Endodermal cell (in vitro differentiated cells): ENCODE measurements at regions not wholly inside any gene's neighbourhood (a gene's known extent, or its start where the extent isn't known, plus 50 kb on each side); places are given as distances from the start of the nearest gene placed in this dataset.

Source experiments
- DNase-seq: peaks from one replicate; pipeline ENCODE4 v3.0.0-alpha.2; 2017
- H3K27ac ChIP-seq: 2 replicates; pipeline ENCODE4 v1.5.1; 2013; ENCODE audit warnings: mild to moderate bottlenecking, low read depth, low read length, moderate library complexity
- H3K27me3 ChIP-seq: 2 replicates; pipeline ENCODE4 v1.6.1; 2013; ENCODE audit warnings: mild to moderate bottlenecking, low read length, moderate library complexity; ENCODE audit not compliant: insufficient read depth, control insufficient read depth, poor library complexity, severe bottlenecking
- H3K36me3 ChIP-seq: 2 replicates; pipeline ENCODE4 v1.7.0; 2013; ENCODE audit warnings: mild to moderate bottlenecking, low read length, moderate library complexity; ENCODE audit not compliant: control insufficient read depth, insufficient read depth
- H3K4me1 ChIP-seq: one replicate; pipeline ENCODE4 v1.7.0; 2013; ENCODE audit warnings: low read length; ENCODE audit not compliant: control insufficient read depth, insufficient read depth
- H3K4me3 ChIP-seq: 2 replicates; pipeline ENCODE4 v1.5.1; 2013; ENCODE audit warnings: mild to moderate bottlenecking, low read length, moderate library complexity
- H3K9ac ChIP-seq: 2 replicates; pipeline ENCODE4 v1.6.1; 2013; ENCODE audit warnings: mild to moderate bottlenecking, low read length, moderate library complexity; ENCODE audit not compliant: poor library complexity, severe bottlenecking; ENCODE audit errors: extremely low read depth
- H3K9me3 ChIP-seq: 2 replicates; pipeline ENCODE4 v1.6.1; 2013; ENCODE audit warnings: mild to moderate bottlenecking, low read length, moderate library complexity; ENCODE audit not compliant: control insufficient read depth
- H3K27ac Mint-ChIP-seq: 2 replicates; pipeline ENCODE4 v1.8.0; 2020; ENCODE audit warnings: mixed read lengths
- H3K27me3 Mint-ChIP-seq: 2 replicates; pipeline ENCODE4 v1.8.0; 2021; ENCODE audit warnings: mild to moderate bottlenecking, mixed read lengths; ENCODE audit not compliant: insufficient read depth
- H3K36me3 Mint-ChIP-seq: 2 replicates; pipeline ENCODE4 v1.8.0; 2020; ENCODE audit warnings: low read depth, mixed read lengths
- H3K4me1 Mint-ChIP-seq: 2 replicates; pipeline ENCODE4 v1.8.0; 2020; ENCODE audit warnings: mixed read lengths
- H3K4me3 Mint-ChIP-seq: 2 replicates; pipeline ENCODE4 v1.8.0; 2020; ENCODE audit warnings: mild to moderate bottlenecking, moderate library complexity, mixed read lengths
- H3K9me3 Mint-ChIP-seq: 2 replicates; pipeline ENCODE4 v1.8.0; 2020; ENCODE audit warnings: mild to moderate bottlenecking, mixed read lengths
- CTCF ChIP-seq: fragments of 200-600 bp; sonication (generic); conservative IDR thresholded peaks from 2 replicates; pipeline ENCODE4 v1.5.0; 2021; ENCODE audit warnings: antibody characterized with exemption, mild to moderate bottlenecking
- WGBS, 2 experiments: methylation state at CpG; one replicate each; pipeline versions ENCODE4 v1.1.5 to v1.1.7; 2013; ENCODE audit warnings: missing lambda C conversion rate in 2 of 2, mixed read lengths in 1 of 2; ENCODE audit not compliant: insufficient coverage in 1 of 2, insufficient read length in 1 of 2; 5-methylcytosine and 5-hydroxymethylcytosine counted together

- Mint-ChIP-seq H3K36me3 (no peaks in the 10 kb centered on the region), H3K27me3 (no peaks in the 10 kb centered on the region), H3K4me3 (no peak overlapping the region), H3K4me1 (no peaks in the 10 kb centered on the region), H3K9me3 (peaks cover 7% of the 10 kb centered on the region), H3K27ac (no peak overlapping the region)
- no peak for DNase-seq
- TF ChIP-seq CTCF = no peak
- 100% methylated on average over 1 of the region's 1 CpG for WGBS, 2 experiments
- Histone ChIP-seq H3K9ac (no peak overlapping the region), H3K27ac (no peak overlapping the region), H3K4me3 (no peak overlapping the region), H3K36me3 (no peaks in the 10 kb centered on the region), H3K27me3 (no peaks in the 10 kb centered on the region), H3K4me1 (no peaks in the 10 kb centered on the region), H3K9me3 (no peaks in the 10 kb centered on the region)
Observed at GRCh38 chr6:112549749-112550148, 202.6 kb downstream of the RFPL4B start.

GRCh38 chr6:112557435-112557834, 210.3 kb downstream of the RFPL4B start:
- no peaks in the 10 kb centered on the region for H3K36me3 ChIP-seq
- Mint-ChIP-seq H3K4me1 (no peaks in the 10 kb centered on the region), H3K9me3 (no peaks in the 10 kb centered on the region), H3K27ac (no peak overlapping the region), H3K4me3 (no peak overlapping the region), H3K36me3 (no peaks in the 10 kb centered on the region), H3K27me3 (no peaks in the 10 kb centered on the region)
- no peak for DNase-seq
- H3K9ac ChIP-seq = no peak overlapping the region
- H3K27ac ChIP-seq = no peak overlapping the region
- no peaks in the 10 kb centered on the region for H3K27me3 ChIP-seq
- H3K4me3 ChIP-seq = no peak overlapping the region
- H3K9me3 ChIP-seq = no peaks in the 10 kb centered on the region
- TF ChIP-seq CTCF = no peak
- H3K4me1 ChIP-seq = no peaks in the 10 kb centered on the region

GRCh38 chr6:112557961-112558360, 210.8 kb downstream of the RFPL4B start:
- Histone ChIP-seq H3K9me3 (no peaks in the 10 kb centered on the region), H3K36me3 (no peaks in the 10 kb centered on the region), H3K4me3 (no peak overlapping the region), H3K4me1 (no peaks in the 10 kb centered on the region), H3K9ac (no peak overlapping the region), H3K27me3 (no peaks in the 10 kb centered on the region), H3K27ac (no peak overlapping the region)
- H3K27me3 Mint-ChIP-seq = no peaks in the 10 kb centered on the region
- no peaks in the 10 kb centered on the region for H3K9me3 Mint-ChIP-seq
- TF ChIP-seq CTCF = no peak
- H3K27ac Mint-ChIP-seq = no peak overlapping the region
- no peaks in the 10 kb centered on the region for H3K36me3 Mint-ChIP-seq
- no peak for DNase-seq
- no peak overlapping the region for H3K4me3 Mint-ChIP-seq
- no peaks in the 10 kb centered on the region for H3K4me1 Mint-ChIP-seq
